Adrenal gland (tissue), 5 donors: ENCODE measurements at regions not wholly inside any gene's neighbourhood (a gene's known extent, or its start where the extent isn't known, plus 50 kb on each side); places are given as distances from the start of the nearest gene placed in this dataset.

Source experiments
- CTCF ChIP-seq, 6 experiments: fragments of 450-650 bp in 4 of 6; fragments of 200-600 bp in 2 of 6; sonication (generic) in 1 of 6; IDR thresholded peaks; 1 replicate in 5 of 6; 2 replicates in 1 of 6; pipeline versions ENCODE4 v1.5.1 to v1.8.0; 2016 to 2021; ENCODE audit warnings: antibody characterized with exemption in 6 of 6, mild to moderate bottlenecking in 2 of 6, moderate library complexity in 1 of 6
- POLR2A ChIP-seq, 2 donors: fragments of 450-650 bp; IDR thresholded peaks; one replicate each; pipeline ENCODE4 v1.6.1; 2017; ENCODE audit warnings: antibody characterized with exemption in 2 of 2, mild to moderate bottlenecking in 2 of 2, moderate library complexity in 1 of 2
- donor health status: DM: no; HTN: no; CAD: no.

- no peak for TF ChIP-seq CTCF (IDR thresholded peaks at IDR 0.05)
- no peak for TF ChIP-seq POLR2A (IDR thresholded peaks at IDR 0.05)
These were observed 141.8 kb downstream of the LAT start for GRCh38 chr16:29126616-29127015.
